ENCODE measurements at regions not wholly inside any gene's neighbourhood (a gene's known extent, or its start where the extent isn't known, plus 50 kb on each side); places are given as distances from the start of the nearest gene placed in this dataset.
"Not testable (repeated sequence)": the region's sequence is repeated elsewhere in the genome, so short reads cannot be mapped to it uniquely, and the experiment has no call there.

DNA sequence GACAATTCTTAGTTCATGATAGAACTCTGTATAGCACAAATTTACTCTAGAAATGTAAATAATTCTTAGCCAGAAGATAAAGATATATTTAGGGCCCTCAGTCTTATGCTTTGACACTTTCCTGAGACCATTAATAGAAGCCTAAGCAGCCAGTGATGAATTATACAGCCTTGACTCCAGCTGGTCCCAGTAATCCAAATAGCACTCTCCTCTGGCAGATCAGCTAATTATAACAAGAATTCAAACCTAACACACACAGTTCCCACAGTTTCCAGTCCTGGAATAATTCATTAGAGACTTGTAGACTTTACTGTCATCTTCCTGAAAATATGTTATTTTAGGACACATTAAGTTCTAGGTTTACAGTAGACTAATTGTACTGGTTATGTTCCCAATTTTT, 50.4 kb downstream of the SHOC1 start:
- Histone ChIP-seq H3K9me3 (no peaks in the 10 kb centered on the region), H3K27me3 (no peaks in the 10 kb centered on the region), H3K27ac (no peak overlapping the region), H3K4me1 (no peaks in the 10 kb centered on the region), H3K36me3 (no peaks in the 10 kb centered on the region), H3K4me3 (no peak overlapping the region)
- no peak for TF ChIP-seq POLR2A (IDR thresholded peaks at IDR 0.05)
- TF ChIP-seq, protein P1, sequence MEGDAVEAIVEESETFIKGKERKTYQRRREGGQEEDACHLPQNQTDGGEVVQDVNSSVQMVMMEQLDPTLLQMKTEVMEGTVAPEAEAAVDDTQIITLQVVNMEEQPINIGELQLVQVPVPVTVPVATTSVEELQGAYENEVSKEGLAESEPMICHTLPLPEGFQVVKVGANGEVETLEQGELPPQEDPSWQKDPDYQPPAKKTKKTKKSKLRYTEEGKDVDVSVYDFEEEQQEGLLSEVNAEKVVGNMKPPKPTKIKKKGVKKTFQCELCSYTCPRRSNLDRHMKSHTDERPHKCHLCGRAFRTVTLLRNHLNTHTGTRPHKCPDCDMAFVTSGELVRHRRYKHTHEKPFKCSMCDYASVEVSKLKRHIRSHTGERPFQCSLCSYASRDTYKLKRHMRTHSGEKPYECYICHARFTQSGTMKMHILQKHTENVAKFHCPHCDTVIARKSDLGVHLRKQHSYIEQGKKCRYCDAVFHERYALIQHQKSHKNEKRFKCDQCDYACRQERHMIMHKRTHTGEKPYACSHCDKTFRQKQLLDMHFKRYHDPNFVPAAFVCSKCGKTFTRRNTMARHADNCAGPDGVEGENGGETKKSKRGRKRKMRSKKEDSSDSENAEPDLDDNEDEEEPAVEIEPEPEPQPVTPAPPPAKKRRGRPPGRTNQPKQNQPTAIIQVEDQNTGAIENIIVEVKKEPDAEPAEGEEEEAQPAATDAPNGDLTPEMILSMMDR (IDR thresholded peaks at IDR 0.05): no peak
- no peak for DNase-seq

DNA sequence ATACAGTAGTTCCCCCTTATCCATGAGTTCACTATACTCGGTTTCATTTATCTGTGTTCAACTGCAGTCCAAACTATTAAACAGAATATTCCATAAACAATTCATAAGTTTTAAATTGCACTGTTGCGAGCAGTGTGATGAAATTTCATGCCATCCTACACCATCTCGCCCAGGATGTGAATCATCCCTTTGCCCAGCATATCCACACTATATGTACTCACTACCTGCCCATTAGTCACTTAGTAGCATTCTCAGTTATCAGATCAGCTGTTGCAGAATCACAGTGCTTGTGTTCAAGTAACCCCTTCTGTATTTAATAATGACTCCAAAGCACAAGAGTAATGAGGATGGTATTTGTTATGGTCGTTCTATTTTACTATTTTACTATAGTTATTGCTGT, 51.5 kb downstream of the SHOC1 start:
- H3K9me3 ChIP-seq: no peaks in the 10 kb centered on the region
- H3K4me1 ChIP-seq: no peaks in the 10 kb centered on the region
- no peak overlapping the region for H3K4me3 ChIP-seq
- H3K27ac ChIP-seq: no peak overlapping the region
- TF ChIP-seq, protein P1 (IDR thresholded peaks at IDR 0.05): no peak
- no peak for TF ChIP-seq POLR2A (IDR thresholded peaks at IDR 0.05)
- no peak for DNase-seq
- H3K27me3 ChIP-seq: no peaks in the 10 kb centered on the region
- no peaks in the 10 kb centered on the region for H3K36me3 ChIP-seq

DNA sequence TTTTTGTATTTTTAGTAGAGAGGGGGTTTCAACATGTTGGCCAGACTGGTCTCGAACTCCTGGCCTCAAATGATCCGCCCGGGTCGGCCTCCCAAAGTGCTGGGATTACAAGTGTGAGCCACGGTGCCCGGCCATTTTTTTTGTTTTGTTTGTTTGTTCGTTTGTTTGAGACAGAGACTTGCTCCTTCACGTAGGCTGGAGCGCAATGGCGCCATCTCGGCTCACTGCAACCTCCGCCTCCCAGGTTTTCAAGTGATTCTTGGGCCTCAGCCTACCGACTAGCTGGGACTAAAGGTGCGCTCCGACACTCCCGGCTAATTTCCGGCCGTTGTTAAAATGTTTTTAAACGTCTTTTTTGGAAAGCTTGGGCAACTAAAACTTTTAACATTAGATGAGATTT, 54.0 kb downstream of the SHOC1 start:
- Histone ChIP-seq H3K9me3 (no peaks in the 10 kb centered on the region), H3K27me3 (no peaks in the 10 kb centered on the region), H3K4me3 (no peak overlapping the region), H3K27ac (no peak overlapping the region), H3K36me3 (no peaks in the 10 kb centered on the region), H3K4me1 (no peaks in the 10 kb centered on the region)
- TF ChIP-seq, protein P1 (IDR thresholded peaks at IDR 0.05): no peak
- TF ChIP-seq POLR2A (IDR thresholded peaks at IDR 0.05): no peak
- no peak for DNase-seq

DNA sequence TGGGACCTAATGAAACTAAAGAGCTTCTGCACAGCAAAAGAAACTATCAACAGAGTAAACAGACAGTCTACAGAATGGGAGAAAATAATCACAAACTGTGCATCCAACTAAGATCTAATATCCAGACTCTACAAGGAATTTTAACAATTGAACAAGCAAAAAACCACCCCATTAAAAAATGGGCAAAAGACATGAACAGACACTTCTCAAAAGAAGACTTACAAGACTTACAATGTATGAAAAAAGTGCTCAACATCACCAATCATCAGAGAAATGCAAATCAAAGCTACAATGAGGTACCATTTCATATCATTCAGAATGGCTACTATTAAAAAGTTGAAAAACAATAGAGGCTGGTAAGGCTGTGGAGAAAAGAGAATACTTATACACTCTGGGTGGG, 58.0 kb downstream of the SHOC1 start:
- Histone ChIP-seq H3K27me3 (no peaks in the 10 kb centered on the region), H3K4me1 (no peaks in the 10 kb centered on the region), H3K9me3 (no peaks in the 10 kb centered on the region), H3K36me3 (no peaks in the 10 kb centered on the region), H3K4me3 (no peak overlapping the region), H3K27ac (no peak overlapping the region)
- no peak for DNase-seq
- TF ChIP-seq, protein P1 (IDR thresholded peaks at IDR 0.05): no peak
- no peak for TF ChIP-seq POLR2A (IDR thresholded peaks at IDR 0.05)

DNA sequence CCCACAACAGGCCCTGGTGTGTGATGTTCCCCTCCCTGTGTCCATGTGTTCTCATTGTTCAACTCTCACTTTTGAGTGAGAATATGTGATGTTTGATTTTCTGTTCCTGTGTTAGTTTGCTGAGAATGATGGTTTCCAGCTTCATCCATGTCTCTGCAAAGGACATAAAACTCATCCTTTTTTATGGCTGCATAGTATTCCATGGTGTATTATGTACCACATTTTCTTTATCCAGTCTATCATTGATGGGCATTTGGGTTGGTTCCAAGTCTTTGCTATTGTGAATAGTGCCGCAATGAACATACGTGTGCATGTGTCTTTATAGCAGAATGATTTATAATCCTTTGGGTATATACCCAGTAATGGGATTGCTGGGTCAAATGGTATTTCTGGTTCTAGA, 59.4 kb downstream of the SHOC1 start:
- H3K27ac ChIP-seq, H3K27me3 ChIP-seq, DNase-seq, H3K4me3 ChIP-seq, H3K36me3 ChIP-seq, H3K4me1 ChIP-seq, H3K9me3 ChIP-seq: not testable (repeated sequence)

DNA sequence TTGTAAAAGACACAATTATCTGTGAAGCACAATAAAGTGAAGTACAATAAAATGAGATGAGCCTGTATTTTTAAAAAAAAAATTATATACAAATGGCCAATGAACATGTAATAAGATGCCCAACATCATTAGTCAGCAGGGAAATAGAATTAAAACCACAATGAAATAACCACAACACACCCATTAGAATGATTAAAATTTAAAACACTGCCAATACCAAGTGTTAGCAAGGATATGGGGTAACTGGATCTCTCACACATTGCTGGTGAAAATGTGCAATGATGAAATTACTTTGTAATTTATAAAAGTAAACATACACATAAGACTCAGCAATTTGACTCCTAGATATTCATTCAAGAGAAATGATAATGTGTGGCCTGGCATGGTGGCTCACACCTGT, 62.8 kb downstream of the SHOC1 start:
- Histone ChIP-seq H3K9me3 (no peaks in the 10 kb centered on the region), H3K36me3 (no peaks in the 10 kb centered on the region)
- DNase-seq: no peak

More for the DNA sequence above, 62.8 kb downstream of the SHOC1 start:
- Histone ChIP-seq H3K27ac (no peak overlapping the region), H3K27me3 (no peaks in the 10 kb centered on the region), H3K4me3 (no peak overlapping the region), H3K4me1 (no peaks in the 10 kb centered on the region)
- TF ChIP-seq POLR2A (IDR thresholded peaks at IDR 0.05): no peak
- TF ChIP-seq, protein P1 (IDR thresholded peaks at IDR 0.05): no peak
